ENCODE measurements at regions not wholly inside any gene's neighbourhood (a gene's known extent, or its start where the extent isn't known, plus 50 kb on each side); places are given as distances from the start of the nearest gene placed in this dataset.
A peak's percentile ranks its signal among the peaks of the same experiment; 100 is the strongest.

DNA sequence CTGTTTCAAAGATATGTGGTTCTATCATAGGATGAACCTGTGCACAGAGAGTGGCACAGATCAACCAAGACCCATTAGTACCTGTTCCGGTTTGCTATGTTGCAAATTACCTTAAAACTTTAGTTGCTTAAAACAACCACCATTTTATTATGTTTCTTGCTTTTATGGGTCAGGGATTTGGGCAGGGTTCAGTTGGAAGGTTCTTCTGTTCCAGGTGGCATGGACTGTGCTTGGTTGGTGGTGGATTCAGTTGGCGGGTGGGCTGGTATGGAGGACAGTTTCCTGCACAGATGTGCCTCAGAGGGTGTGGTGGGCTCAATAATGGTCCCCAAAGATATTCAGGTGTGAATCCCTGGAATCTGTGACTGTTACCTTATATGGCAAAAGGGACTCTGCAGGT is 166.3 kb downstream of the SLC35B3 start:
- no peaks in the 10 kb centered on the region for H4K20me1 ChIP-seq (replicated peaks; ENCODE audit: insufficient read depth)
- H3K27me3 Mint-ChIP-seq (ENCODE audit: insufficient read depth, low read depth, poor library complexity) = peaks cover 6% of the 10 kb centered on the region
- H3K4me3 ChIP-seq = no peak overlapping the region
- DNase-seq (ENCODE audit: low spot score) (no peak), ATAC-seq (no peak)
- no peaks in the 10 kb centered on the region for H3K27me3 ChIP-seq (ENCODE audit: insufficient read depth)
- H3K9me3 Mint-ChIP-seq = peaks cover 3% of the 10 kb centered on the region; the same call in 1 of the 3 replicates
- TF ChIP-seq JUNB (IDR thresholded peaks at IDR 0.05; ENCODE audit: unreplicated experiment) (no peak), EZH2 (IDR thresholded peaks at IDR 0.05; ENCODE audit: low read depth, unreplicated experiment) (no peak), ZNF331 (CRISPR knock-in tag; IDR thresholded peaks at IDR 0.05; ENCODE audit: low read depth) (peak; percentile 71)
- 0 out of 2 replicates have a peak, but pooled peaks cover 15% of the 10 kb centered on the region for H3K9me2 ChIP-seq (ENCODE audit: insufficient read depth)
- H3K27ac Mint-ChIP-seq = no peak overlapping the region
- no peaks in the 10 kb centered on the region for H3K4me1 ChIP-seq (ENCODE audit: insufficient read depth)
- H3F3A ChIP-seq (replicated peaks; ENCODE audit: low read depth) = no peaks in the 10 kb centered on the region
- no peak overlapping the region for H3K27ac ChIP-seq (ENCODE audit: low read depth)
- H3K36me3 ChIP-seq (ENCODE audit: insufficient read depth) = no peaks in the 10 kb centered on the region
- no peaks in the 10 kb centered on the region for H3K36me3 Mint-ChIP-seq (ENCODE audit: low read depth)
- peaks cover 15% of the 10 kb centered on the region; the same call in 2 of the 3 replicates for H3K4me1 Mint-ChIP-seq
- no peak overlapping the region for H3K4me2 ChIP-seq
- no peaks in the 10 kb centered on the region for H3K79me2 ChIP-seq (replicated peaks; ENCODE audit: insufficient read depth)
- H2AFZ ChIP-seq = no peak overlapping the region
- no peak overlapping the region for H3K4me3 Mint-ChIP-seq

GRCh38 chr6:8268606-8269005 is 166.3 kb upstream of the EEF1E1 start:
- H3K4me3 ChIP-seq = no peak overlapping the region
- no peaks in the 10 kb centered on the region for H3K27me3 ChIP-seq (ENCODE audit: insufficient read depth)
- Mint-ChIP-seq H3K4me3 (no peak overlapping the region), H3K4me1 (peaks cover 11% of the 10 kb centered on the region; the same call in 2 of the 3 replicates), H3K9me3 (peaks cover 3% of the 10 kb centered on the region; the same call in 1 of the 3 replicates), H3K27ac (no peak overlapping the region), H3K27me3 (ENCODE audit: insufficient read depth, low read depth, poor library complexity) (peaks cover 6% of the 10 kb centered on the region), H3K36me3 (ENCODE audit: low read depth) (no peaks in the 10 kb centered on the region)
- 0 out of 2 replicates have a peak, but pooled peaks cover 15% of the 10 kb centered on the region for H3K9me2 ChIP-seq (ENCODE audit: insufficient read depth)
- DNase-seq (ENCODE audit: low spot score) (no peak), ATAC-seq (no peak)
- no peaks in the 10 kb centered on the region for H3K36me3 ChIP-seq (ENCODE audit: insufficient read depth)
- H2AFZ ChIP-seq = no peak overlapping the region
- H4K20me1 ChIP-seq (replicated peaks; ENCODE audit: insufficient read depth) = no peaks in the 10 kb centered on the region
- no peaks in the 10 kb centered on the region for H3K79me2 ChIP-seq (replicated peaks; ENCODE audit: insufficient read depth)
- no peaks in the 10 kb centered on the region for H3K4me1 ChIP-seq (ENCODE audit: insufficient read depth)
- H3K4me2 ChIP-seq = no peak overlapping the region
- H3K27ac ChIP-seq (ENCODE audit: low read depth) = no peak overlapping the region
- H3F3A ChIP-seq (replicated peaks; ENCODE audit: low read depth) = no peaks in the 10 kb centered on the region
- TF ChIP-seq REST (IDR thresholded peaks at IDR 0.05; ENCODE audit: unreplicated experiment) (no peak), CREB1 (CRISPR knock-in tag; IDR thresholded peaks at IDR 0.05; ENCODE audit: low read depth) (no peak), EZH2phosphoT487 (IDR thresholded peaks at IDR 0.05; ENCODE audit: unreplicated experiment) (no peak), JUNB (IDR thresholded peaks at IDR 0.05; ENCODE audit: unreplicated experiment) (no peak), ZNF331 (CRISPR knock-in tag; IDR thresholded peaks at IDR 0.05; ENCODE audit: low read depth) (no peak), NANOG (IDR thresholded peaks at IDR 0.05; ENCODE audit: borderline replicate concordance) (no peak), POLR2AphosphoS5 (IDR thresholded peaks at IDR 0.05; ENCODE audit: low read depth) (no peak), CTCF (conservative IDR thresholded peaks at IDR 0.05; ENCODE audit: low read depth in 2 of 2) (no peak), EZH2 (IDR thresholded peaks at IDR 0.05; ENCODE audit: low read depth, unreplicated experiment) (no peak), STAT1 (IDR thresholded peaks at IDR 0.05; ENCODE audit: unreplicated experiment) (no peak), ETS1 (IDR thresholded peaks at IDR 0.05) (no peak)

Data from GM23338 (cell line).